HG02798 (cell line): ENCODE measurements at regions not wholly inside any gene's neighbourhood (a gene's known extent, or its start where the extent isn't known, plus 50 kb on each side); places are given as distances from the start of the nearest gene placed in this dataset.
"Not testable (repeated sequence)": the region's sequence is repeated elsewhere in the genome, so short reads cannot be mapped to it uniquely, and the experiment has no call there.

Experiments
- ATAC-seq: cut with Tn5 transposase; IDR thresholded peaks from one replicate; pipeline ENCODE4 v1.9.1; 2021; ENCODE audit warnings: mild to moderate bottlenecking; ENCODE audit not compliant: unreplicated experiment, poor library complexity

DNA sequence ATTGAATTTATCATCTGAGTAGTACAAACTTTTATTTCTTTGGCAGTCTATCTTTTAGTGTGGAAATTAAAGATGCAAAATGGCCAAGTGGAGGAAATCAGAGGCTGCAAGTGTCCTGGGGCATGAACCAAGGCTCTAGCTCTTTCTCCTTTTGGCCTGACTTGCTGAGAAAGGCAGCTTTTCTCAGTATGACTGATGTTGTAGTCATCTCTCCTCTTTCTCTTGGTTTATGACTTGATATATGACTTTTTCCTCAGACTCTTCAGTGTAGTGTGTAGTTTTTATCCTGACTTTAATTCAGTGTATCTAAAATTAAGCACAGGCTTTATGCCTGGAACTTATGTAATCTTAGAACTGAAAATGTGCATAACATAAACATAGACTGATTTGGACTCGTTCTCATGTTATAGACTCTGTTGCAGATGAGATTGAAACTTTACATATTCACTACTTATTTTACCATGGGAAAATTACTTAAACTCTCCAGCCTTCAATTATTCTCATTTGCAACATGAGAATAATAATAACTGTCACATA, 65.7 kb downstream of the SLITRK5 start:
- no peak for ATAC-seq

DNA sequence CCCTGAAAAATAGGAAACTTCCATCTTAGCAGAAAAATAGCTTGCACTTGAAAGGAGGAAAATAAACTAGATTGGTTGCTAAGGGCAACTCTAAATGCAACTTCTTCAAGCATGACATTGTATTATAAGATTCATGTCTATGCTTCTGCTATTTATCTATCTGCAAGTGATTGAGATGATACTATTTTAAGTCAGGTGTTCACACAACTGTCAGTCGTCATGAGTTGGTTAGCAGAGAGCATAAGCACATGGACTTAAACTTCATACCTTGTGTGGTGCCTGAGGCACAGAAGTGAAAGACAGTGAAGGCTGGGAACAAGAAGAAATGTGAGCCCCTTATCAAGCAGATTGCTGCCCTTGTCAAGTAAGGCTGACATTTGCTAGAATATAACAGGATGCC, 82.9 kb downstream of the SLITRK5 start:
- ATAC-seq: no peak

DNA sequence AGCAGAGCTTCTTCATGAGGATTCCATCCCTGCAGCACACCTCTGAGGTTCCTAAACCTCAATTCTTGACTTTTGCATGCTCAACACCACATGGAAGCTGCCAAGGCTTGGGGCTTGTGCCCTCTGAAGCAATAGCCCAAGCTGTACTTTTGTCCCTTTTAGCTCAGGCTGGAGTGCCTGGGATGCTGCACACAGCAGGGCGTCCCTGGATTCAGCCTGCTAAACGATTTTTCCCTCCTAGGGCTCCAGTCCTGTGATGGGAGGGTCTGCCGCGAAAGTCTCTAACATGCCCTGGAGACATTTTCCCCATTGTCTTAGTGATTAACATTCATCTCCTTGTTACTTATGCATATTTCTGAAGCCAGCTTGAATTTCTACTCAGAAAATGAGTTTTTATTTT, 98.3 kb downstream of the SLITRK5 start:
- no peak for ATAC-seq

DNA sequence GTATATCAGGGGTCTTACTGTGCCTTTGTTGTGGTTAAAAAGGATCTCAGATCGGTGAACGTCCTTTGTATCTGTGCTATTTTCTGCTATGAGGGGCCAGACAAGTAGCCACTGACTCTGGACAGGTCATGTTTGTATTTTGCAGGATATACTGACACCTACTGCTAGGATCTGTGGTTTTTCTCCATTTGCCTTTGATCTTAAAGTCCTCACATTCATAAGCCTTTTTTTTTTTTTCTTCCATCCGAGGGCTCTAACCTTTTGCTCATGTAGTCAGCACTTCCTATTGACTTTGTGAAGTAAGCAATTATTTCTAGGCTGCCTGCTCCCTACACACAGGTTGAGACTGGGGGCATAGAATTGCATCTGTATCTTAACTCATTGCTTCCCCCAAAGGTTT, 106.2 kb downstream of the SLITRK5 start:
- ATAC-seq: no peak

DNA sequence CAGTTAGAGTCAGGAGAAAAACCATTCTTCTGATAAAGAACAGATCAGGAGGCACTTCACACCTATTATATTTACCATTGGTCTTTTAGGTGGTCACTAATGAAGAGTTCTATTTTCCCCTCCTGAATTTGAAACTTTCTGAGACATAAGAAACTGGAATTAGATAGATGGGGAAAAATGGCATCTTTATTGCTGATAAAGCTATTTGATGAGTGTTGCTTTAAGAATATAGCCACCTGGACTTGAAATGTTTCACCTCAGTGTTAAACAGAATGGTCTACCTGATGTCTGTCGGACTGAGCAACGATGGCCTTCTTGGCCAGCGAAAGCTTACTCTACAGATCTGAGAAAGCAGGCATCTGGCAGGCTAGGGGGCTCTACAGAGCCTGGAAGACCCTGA, 107.0 kb downstream of the SLITRK5 start:
- no peak for ATAC-seq

DNA sequence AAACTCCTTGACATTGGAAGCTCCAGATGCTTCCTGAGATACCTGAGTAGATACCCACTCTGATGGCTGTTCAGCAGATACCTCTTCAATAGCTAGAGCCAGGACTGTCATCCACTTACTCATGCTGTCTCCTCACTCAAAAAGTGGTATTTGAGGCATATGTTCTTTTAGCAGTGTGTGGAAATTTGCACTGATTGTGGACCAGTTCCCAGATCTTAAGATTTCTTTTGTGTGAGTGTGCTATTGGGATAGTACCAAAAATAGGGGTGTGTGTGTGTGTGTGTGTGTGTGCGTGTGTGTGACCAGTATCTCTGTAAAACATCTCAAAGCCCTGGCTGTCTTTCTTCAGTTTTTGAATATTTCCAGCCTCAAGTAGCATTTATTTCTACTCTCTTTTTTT, 108.3 kb downstream of the SLITRK5 start:
- ATAC-seq: no peak

DNA sequence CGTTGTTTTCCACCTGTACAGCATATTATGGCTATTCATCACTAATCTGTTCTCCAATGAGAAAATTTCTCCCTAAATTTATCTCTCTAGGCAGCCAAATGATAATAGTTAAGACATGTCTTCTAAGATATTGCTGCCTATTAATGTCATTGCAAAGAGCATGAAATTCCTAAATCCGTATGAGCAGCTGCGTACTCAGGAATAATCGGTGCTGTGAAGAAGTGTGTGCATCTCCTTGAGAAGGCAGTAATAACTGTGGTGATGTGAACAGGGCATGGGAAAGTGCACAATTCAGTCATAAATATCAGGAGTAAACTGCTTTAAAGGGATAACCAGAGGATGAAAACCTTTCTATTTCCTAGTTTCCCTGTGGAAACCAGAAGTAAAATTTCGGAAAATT, 112.2 kb downstream of the SLITRK5 start:
- no peak for ATAC-seq

DNA sequence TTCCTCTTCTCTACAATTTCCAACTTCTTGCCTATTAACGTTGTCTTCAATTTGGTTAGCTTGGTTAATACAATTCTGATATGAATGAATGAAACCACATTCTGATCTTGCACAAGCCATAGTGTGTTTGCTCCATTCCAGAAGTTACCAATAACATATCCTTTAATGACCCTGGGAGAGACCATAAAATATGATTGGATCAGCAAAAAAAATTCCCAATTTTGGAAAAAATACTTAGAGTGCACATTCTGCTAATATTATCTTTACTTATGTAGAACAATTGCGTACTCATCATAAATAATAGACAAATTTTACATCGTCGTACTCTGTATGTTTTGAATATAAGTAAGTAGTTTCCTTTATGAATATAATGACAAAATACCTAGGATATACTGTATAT, 117.2 kb downstream of the SLITRK5 start:
- no peak for ATAC-seq

DNA sequence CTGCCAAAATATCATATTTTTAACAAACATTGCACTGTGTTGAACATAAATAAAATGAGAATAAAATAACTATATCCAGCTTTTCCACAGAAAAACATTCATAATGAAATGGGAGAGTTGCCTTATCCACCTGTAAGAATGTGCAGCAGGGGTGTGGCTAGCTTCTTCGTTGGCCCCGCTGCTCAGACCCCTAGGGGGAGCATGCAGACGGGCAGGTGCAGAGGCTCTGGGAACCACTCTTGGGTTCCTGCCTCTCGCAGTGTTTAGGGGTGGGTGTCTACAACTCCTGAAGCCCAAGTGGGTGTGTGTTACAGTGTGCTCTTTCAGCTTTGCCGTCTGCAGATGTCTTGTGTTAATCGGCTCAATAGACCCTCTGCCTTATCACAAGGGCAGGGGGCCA, 121.7 kb downstream of the SLITRK5 start:
- no peak for ATAC-seq

DNA sequence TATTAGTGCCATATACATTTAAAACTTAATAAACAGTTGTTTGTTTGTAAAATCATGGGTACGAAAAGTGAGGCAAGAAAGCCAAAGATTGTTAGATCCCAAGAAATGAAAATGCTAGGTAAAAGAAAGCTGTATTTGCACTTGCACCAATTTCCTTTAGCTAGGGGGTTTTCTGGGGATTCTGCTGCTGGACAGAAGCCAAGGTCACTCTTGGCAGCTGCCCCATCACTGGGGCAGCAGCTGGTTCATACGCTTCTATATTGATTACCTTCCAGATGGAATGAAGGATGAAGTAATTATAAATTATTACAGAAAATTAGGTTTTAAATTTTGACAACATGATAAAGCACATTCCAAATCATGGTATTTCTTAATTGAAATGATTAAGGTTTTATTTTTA, 127.4 kb downstream of the SLITRK5 start:
- no peak for ATAC-seq

DNA sequence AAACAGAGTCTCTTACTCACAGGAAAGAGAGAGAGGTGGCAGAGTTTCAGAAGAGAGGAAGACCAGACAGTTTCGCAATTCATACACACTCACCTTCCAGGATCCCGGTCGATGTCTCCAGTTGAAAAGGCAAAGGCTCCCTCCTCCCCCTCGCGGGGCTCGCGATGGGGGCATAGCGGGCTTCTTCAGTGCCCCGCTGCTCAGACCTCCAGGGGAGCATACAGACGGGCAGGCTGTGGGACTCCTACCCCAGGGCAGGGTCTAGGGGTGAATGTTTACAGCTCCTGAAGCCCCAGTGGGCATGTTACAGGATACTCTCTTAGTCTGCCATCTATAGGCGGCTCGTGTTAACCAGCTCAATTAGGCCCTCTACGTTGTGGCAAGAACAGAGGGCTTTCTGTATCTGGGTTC, 139.2 kb downstream of the SLITRK5 start:
- no peak for ATAC-seq

DNA sequence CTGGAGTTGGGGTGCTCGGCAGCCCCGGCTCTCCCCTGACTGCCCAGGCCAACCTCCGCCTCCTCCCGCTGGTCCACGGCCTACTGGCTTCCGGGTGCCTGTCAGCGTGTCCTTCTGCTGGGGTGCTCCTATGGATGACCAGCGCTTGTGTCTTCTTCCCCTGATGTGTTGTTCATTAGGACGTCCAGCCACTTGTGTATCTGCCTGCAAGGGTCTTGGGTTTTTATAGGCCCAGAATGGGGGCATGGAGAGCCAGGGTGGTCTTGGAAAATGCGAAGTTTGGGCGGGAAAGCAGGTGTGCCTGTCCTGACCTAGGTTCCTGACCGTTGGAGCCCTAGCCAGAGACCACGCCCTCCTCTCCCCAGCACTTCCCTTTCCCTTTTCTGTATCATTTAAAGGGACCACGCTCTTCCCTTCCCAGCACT, 139.8 kb downstream of the SLITRK5 start:
- no peak for ATAC-seq

DNA sequence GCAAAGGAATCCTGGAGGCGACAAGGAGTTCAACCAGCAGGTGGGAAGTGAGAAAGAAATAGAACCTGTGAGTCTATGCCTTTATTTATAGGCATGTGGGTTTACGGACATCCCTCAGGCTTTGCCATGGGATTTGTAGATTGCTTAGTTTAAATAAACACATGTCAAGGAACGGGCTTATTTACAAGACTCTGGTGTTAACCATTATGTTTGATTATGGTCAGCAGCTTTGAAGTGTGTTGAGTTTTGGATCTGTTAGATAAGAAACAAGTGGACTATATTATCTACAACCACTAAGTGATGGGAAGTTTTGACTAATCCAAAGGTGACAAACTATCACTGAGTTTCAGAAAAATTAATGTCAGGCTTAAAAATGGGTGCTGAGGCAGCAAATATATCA, 143.2 kb downstream of the SLITRK5 start:
- no peak for ATAC-seq

DNA sequence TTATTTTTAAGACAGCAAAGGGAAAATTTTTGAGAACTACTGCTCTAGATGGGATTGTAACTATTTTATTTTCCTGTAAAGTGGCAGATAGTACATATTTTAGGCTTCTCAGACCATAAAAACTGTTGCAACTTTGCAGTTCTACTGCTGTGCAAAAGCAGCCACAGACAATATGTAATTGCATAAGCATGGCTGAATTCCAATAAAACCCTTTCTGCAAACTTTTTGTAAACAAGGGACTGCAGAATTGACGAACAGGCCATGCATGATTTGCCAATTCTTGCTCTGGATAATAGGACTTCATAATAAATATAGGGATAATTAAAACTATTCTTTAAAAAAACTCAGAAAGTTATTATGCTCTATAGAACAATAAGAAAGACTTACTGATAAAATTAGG, 149.1 kb downstream of the SLITRK5 start:
- no peak for ATAC-seq

DNA sequence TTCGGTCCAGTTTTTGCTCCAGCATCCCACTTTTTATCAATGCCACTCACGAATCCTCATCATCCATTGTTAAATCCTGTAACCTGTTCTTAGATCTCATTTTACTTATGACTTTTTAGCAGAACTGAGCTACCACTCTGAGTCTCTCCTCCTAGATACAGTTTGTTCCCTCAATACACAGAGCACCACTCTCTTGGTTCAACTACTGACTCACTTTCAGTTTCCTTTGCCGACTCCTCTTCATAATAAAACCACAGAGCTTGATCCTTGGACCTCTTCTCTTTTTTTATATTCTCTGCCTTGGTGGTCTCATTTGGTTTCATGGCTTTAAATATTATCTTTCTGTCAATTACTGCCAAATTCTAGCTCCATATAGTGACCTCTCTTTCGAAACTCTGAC, 150.3 kb downstream of the SLITRK5 start:
- no peak for ATAC-seq

DNA sequence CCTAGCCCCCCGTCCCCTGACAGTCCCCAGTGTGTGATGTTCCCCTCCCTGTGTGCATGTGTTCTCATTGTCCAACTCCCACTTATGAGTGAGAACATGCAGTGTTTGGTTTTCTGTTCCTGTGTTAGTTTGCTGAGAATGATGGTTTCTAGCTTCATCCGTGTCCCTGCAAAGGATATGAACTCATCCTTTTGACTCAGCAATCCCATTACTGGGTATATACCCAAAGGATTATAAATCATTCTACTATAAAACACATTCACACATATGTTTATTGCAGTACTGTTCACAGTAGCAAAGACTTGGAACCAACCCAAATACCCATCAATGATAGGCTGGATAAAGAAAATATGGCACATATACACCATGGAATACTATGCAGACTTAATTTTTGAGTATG, 155.1 kb downstream of the SLITRK5 start:
- ATAC-seq: not testable (repeated sequence)

DNA sequence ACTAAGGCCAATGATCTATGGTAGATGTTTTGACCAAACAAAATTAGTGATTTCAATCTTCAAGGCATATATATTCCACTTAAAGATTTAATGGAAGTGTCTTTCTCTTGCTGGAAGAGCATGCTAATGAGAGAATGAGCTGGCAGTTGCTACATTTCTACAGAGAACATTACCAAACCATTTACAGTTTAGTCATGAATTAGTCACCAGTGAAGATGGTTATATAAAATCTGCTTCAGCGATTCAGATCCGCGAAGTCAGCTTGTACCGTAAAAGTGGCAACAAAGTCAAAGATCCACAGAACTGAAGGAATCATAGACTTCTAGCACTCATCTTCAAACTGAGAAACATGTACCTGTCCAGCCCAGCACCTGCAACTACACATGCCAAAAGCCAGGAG, 156.3 kb downstream of the SLITRK5 start:
- no peak for ATAC-seq

DNA sequence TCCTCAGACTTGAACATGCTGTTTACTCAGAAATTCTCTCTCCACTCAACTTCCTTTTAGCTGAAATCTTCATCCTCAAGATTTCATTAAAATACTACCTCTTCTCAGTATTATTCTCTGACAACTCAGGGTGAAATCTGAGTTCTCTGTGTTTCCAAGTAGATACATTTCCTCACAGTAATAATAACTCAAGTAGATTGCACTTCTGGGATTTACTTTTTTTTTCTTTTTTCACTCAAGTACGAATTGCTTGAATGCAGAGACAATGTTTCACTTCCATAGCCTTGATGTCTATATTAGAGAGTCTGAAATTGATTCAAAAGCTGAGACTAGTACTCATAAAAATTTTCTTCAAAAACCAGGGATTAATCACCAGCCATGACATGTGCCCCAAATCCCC, 166.4 kb downstream of the SLITRK5 start:
- ATAC-seq: no peak

DNA sequence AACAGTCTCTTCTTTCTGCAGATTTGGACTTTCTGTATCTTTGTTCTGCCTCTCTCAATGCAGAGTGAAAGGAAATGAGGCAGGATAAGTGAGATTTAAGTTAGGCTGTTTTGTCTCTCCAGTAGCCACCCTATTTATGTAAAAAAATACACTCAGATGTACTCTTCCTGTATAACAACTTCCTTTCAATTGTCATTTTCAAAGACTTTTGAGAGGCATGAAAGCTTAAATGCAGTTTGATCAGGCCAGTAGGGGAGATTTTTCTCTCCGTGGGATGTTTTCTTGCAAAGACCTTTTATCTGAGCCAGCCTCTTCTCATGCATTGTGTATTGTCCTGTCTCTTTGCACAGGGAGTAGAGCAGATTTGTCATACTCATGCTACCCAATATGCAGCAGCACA, 166.8 kb downstream of the SLITRK5 start:
- ATAC-seq: no peak

DNA sequence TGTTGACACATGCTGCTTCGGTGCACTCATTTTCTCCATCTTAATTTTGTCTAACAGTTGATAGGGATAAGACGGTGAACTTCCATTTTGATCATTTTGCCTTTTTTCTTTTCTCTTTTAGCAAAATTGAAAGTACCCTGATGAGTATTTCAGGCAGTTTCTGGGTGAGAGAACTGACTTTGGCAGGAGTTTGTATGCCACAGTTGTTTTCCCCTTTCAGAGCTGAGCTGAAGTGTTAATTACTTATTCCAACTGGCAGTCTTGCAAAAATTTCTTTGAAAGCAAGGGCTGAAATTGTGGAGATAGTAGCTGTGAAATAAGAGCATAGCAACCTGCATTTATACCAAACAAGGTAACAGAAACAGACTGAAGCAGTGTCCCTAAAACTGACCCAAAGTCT, 180.2 kb downstream of the SLITRK5 start:
- no peak for ATAC-seq

DNA sequence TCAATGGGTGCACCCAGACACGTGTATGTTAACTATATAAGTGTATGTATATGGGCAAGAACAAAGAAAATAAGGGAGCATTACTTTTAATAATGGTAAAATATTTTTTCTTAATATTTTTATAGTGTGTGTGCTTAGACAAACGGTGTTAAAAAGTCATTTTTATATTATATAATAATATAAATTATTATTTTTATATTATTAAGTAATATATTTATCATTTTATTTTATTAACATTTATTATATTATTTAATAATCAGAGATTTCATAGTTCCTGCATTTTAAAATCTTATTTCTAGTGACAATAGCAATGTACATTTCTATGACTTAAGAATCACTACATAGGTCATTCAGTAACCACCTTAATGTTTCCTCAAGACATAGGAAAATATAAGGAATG, 184.4 kb downstream of the SLITRK5 start:
- ATAC-seq: no peak

DNA sequence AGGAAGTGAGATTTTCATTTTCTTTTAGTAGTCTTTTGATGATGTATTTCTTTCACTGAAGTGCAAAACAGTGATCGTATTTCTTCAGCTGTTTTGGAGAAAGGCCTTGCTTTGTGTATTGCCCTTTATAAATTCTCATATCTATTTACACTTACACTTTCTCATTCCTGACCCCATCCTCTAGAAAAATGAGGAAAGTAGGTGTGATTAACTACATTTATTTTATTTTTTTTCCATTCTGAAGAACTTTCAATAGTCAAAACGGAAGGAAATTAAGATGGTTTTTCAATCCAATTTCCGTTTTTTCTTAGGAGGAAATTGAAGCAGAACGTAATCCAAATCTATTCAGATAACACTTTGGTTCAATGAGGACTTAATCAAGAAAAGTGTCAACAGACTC, 188.1 kb downstream of the SLITRK5 start:
- no peak for ATAC-seq

DNA sequence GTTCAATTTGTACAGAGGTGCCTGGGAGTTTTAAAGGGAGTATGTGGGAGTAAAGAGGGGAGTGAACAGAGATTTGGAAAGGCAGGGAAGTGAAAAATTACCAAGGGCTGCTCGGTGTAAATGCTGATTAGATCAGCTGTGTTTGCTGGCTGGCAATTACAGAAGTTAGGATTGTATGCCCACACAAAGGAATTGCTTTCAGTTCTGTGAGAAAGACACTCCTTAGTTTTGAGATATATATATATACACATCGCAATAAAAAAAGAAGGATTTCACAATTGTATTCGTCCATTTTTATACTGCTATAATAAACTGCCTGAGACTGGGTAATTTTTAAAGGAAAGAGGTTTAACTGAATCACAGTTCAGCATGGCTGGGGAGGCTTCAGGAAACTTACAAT, 196.3 kb downstream of the SLITRK5 start:
- ATAC-seq: no peak
